ENCODE measurements at regions not wholly inside any gene's neighbourhood (a gene's known extent, or its start where the extent isn't known, plus 50 kb on each side); places are given as distances from the start of the nearest gene placed in this dataset.

DNA sequence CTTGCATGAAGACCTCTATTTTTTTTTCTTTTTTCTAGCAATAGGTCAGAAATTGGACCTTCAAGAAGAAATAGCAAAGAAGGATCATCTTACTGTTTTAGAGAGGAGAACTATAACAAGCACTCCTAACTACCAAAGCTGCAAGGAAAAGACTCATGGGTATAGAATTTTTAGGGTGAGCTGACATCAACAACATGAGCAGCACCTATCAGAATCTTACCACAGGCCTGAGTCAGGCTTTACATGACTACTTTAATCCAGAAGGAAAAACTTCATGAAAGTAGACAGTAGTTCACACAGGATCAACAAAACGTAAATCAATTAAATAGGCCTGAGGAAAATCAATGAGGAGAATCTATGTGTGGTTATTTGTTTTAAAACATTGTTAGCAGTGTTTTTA lies 130.5 kb downstream of the FAM76B start:
- WGBS, 2 donors = 78 to 84% methylated on average over 1 of the region's 1 CpG
- TF ChIP-seq, protein P1, sequence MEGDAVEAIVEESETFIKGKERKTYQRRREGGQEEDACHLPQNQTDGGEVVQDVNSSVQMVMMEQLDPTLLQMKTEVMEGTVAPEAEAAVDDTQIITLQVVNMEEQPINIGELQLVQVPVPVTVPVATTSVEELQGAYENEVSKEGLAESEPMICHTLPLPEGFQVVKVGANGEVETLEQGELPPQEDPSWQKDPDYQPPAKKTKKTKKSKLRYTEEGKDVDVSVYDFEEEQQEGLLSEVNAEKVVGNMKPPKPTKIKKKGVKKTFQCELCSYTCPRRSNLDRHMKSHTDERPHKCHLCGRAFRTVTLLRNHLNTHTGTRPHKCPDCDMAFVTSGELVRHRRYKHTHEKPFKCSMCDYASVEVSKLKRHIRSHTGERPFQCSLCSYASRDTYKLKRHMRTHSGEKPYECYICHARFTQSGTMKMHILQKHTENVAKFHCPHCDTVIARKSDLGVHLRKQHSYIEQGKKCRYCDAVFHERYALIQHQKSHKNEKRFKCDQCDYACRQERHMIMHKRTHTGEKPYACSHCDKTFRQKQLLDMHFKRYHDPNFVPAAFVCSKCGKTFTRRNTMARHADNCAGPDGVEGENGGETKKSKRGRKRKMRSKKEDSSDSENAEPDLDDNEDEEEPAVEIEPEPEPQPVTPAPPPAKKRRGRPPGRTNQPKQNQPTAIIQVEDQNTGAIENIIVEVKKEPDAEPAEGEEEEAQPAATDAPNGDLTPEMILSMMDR (IDR thresholded peaks at IDR 0.05) = no peak
- H3K4me1 ChIP-seq = no peaks in the 10 kb centered on the region
- H3K4me3 ChIP-seq = no peak overlapping the region
- H3K27me3 ChIP-seq = no peaks in the 10 kb centered on the region
- H3K9me3 ChIP-seq = peaks cover 0 to 13% (median 0%) of the 10 kb centered on the region in 11 donors
- no peak overlapping the region for H3K27ac ChIP-seq
- DNase-seq (no peak), ATAC-seq (no peak)
- intact Hi-C loops (cut with DNase I) = no loop called here
- no peaks in the 10 kb centered on the region for H3K36me3 ChIP-seq

DNA sequence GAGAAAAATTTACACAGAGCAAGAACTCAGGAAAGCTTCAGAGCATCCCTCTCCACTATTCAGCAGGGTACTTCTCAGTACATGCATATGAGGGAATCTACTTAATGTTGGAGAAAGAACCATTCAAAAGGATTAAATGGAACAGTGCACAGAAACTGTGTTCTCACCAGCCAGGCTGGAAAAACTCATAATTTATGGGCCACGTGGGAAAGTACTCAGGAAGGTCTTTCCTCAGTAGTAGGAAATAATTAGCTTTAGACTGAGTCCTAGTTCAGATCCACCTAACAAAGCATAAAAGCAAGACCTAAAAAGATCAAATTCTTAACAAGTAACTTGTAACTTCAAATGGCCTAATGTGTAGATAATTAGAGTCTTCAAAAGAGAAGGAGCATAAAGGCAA lies 134.0 kb downstream of the FAM76B start:
- H3K27ac ChIP-seq = no peak overlapping the region
- WGBS, 2 donors = 50 to 53% methylated on average over 1 of the region's 1 CpG
- H3K27me3 ChIP-seq = no peaks in the 10 kb centered on the region
- intact Hi-C loops (cut with DNase I) = no loop called here
- ATAC-seq (no peak), DNase-seq (no peak)
- H3K4me3 ChIP-seq = no peak overlapping the region
- TF ChIP-seq, protein P1 (IDR thresholded peaks at IDR 0.05) = no peak
- no peaks in the 10 kb centered on the region for H3K36me3 ChIP-seq
- no peaks in the 10 kb centered on the region for H3K9me3 ChIP-seq
- peaks cover 0 to 12% (median 8%) of the 10 kb centered on the region in 9 donors for H3K4me1 ChIP-seq

DNA sequence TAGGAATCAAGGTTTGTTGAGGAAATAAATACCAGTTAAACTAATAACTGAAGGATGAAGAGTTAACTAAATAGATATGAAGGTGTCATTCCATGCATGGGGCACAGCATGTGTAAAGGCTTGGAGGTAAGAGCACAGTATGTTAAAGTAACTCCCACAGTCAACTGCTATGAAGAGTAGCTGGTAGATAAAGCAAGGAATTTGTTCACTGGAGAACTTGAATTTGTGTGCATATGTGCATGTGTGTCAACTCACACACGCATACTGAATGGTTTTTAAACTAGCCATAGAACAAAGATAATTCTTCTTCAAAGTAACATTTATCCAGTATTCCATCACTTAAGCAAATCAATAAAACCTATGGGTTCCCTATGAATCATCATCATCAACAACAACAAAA lies 135.9 kb downstream of the FAM76B start:
- H3K4me3 ChIP-seq = no peak overlapping the region
- intact Hi-C loops (cut with DNase I) = loop anchor here in 1 of 10 donors (5.0 kb wide), 2 partner anchors 34 to 49 kb away; no protein-coding TSS in a partner anchor
- no peak overlapping the region for H3K27ac ChIP-seq
- no peaks in the 10 kb centered on the region for H3K27me3 ChIP-seq
- ATAC-seq = no peak
- WGBS, 2 donors = 88 to 93% methylated on average over 1 of the region's 1 CpG
- TF ChIP-seq, protein P1 (IDR thresholded peaks at IDR 0.05) = no peak
- DNase-seq = no peak
- H3K4me1 ChIP-seq = peaks cover 0 to 12% (median 8%) of the 10 kb centered on the region in 9 donors
- H3K36me3 ChIP-seq = no peaks in the 10 kb centered on the region
- H3K9me3 ChIP-seq = no peaks in the 10 kb centered on the region

DNA sequence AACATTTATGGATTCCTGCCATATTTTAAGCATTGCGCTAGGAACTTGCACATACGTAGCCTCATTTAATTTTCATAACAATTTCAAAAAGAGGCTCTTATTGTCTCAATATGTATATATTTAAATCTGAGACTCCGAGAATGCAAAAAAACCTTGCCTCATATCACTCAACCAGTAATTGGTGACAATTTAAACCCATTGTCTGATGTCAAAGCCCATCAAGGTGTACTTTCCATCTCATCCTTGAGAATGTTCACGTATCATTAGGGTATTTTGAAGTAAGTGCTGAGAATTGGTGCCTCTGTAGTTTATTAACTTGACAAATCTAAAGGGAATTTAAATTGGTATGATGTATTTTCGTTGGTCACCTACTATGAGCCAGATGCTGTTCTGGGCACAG lies 136.5 kb downstream of the FAM76B start:
- Histone ChIP-seq H3K9me3 (no peaks in the 10 kb centered on the region), H3K4me3 (no peak overlapping the region), H3K4me1 (peaks cover 0 to 12% (median 8%) of the 10 kb centered on the region in 9 donors), H3K36me3 (no peaks in the 10 kb centered on the region), H3K27me3 (no peaks in the 10 kb centered on the region), H3K27ac (no peak overlapping the region)
- WGBS, 2 donors = 93 to 95% methylated on average over 5 of the region's 5 CpGs
- TF ChIP-seq, protein P1 (IDR thresholded peaks at IDR 0.05) = no peak
- ATAC-seq = no peak
- intact Hi-C loops (cut with DNase I) = loop anchor here in 1 of 10 donors (5.0 kb wide), 2 partner anchors 34 to 49 kb away; no protein-coding TSS in a partner anchor
- no peak for DNase-seq
